NCI-H226 (cell line): ENCODE measurements at regions not wholly inside any gene's neighbourhood (a gene's known extent, or its start where the extent isn't known, plus 50 kb on each side); places are given as distances from the start of the nearest gene placed in this dataset.

Experiments used
- DNase-seq: peaks from one replicate; pipeline ENCODE4 v3.0.0-alpha.2; 2015

DNA sequence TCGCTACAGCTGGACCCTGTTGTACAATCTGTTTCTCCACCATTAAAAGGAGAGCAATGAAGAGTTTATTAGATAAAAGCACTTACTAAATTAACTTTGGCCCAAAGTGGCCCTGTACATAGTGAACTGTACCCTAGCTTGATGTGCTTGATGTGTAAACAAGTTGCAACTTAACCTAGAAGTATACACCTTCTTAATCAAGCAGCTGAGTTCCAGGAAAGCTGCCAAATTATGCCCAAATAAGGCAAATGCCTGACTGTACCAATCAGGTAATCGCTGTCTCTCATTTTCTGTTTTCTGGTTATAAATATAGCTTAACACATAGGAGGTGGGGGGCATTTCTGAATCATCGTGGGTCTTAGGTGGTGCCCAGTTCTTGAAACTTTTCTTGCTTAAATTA, 704.8 kb upstream of the CBLB start:
- DNase-seq = no peak

- no peak for DNase-seq
Measured at GRCh38 chr3:106575029-106575428, 706.2 kb upstream of the CBLB start.

GRCh38 chr3:106577241-106577640, 708.4 kb upstream of the CBLB start:
- no peak for DNase-seq

GRCh38 chr3:106578911-106579310, 710.1 kb upstream of the CBLB start:
- DNase-seq = no peak

DNA sequence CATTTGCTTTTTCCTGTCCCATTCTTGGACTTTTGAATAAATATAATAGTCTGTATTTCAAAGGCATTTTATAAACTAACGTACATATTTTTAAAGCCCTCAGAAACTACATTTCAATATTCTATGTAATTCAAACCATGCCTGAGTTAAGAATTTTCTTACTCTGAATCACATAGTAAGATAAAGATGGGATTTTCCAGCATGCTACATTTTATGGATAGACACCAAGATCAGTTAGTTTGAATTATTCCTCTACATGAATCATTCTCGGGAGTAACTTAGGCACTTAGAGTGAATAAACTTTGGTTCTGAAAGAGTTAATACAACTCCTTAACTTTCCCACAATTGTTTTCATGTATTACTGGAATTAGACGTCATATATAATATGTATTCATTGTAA, 713.3 kb upstream of the CBLB start:
- peak; percentile 37 for DNase-seq

DNA sequence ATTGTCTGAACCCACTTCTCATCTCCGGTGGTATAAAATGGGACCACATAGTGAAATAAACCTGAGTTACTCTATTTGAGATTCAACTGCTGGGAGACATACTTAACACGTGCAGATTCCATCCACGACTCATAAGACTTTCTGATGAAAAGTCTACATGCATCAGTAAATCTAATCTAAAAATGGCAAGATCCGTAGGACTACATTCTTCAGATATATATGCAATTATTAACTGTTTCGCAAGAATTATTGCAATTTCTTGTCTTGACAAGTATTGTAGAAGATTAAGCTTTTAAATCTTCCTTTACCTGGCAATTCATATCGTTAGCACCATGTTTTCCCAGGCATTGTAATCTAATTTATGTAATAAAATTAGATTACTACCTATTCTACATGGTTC, 718.7 kb upstream of the CBLB start:
- no peak for DNase-seq

DNA sequence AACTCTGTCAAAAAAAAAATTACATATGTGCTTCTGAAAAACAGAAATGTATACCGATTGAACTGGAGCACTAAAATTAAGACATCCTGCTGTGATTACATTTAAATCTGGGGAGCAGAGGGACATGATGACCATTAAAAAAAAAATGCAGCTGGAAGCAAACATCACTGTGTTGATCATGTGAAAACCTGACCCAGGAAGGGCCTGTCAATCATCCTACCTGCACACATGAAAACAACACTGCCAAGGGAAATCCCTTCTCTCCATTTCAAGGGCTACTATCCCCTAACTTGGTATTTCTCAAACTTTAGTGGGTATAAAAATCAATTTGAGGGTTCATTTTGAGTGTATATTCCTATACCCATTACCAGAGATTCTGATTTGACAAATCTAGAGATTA, 719.9 kb upstream of the CBLB start:
- DNase-seq = no peak

GRCh38 chr3:106589311-106589942, 720.6 kb upstream of the CBLB start:
- DNase-seq = peak; percentile 40

GRCh38 chr3:106590216-106590615, 721.4 kb upstream of the CBLB start:
- no peak for DNase-seq

DNA sequence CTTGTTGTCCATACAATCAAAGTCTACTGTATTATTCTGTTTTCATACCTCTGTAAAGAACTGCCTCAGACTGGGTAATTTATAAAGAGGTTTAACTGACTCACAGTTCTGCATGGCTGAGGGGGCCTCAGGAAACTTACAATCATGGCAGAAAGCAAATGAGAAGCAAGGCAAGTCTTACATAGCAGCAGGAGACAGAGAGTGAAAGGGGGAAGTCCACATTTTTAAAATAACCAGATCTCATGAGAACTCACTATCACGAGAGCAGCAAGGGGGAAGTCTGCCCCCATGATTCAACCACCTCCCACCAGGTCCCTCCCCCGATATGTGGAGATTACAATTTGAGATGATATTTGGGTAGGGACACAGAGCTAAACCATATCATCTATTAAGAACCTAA, 724.6 kb upstream of the CBLB start:
- no peak for DNase-seq

DNA sequence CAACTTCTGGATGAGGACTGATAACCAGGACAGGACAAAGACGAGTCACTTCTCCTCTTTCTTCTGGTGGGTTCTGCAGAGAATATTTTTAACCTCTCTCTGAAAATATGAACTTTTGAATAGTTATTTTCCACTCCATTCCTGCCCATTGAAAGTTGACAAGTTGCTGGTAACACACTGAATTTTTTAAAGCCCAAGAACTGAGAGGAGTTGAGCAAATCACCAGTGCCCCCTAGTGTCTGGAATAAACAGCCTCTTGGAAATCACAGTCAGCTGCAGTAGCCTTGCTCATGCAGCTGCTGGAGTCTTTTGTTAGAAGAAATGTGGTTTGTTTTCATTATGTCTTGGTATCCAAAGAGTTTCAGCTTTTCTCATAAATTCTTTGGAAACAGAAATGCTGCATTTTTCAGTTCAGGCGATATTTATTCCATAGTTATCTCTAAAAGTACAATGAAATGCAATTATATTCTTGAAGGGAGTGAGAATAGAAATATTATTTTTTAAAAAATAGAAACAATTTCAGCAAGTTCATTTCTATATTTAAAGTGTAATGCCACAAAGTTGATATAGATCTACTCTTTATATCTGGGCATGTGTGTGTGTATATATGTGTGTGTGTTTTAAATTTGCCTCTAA, 741.0 kb upstream of the CBLB start:
- DNase-seq = peak; percentile 44

GRCh38 chr3:106610362-106610959, 741.6 kb upstream of the CBLB start:
- no peak for DNase-seq

DNA sequence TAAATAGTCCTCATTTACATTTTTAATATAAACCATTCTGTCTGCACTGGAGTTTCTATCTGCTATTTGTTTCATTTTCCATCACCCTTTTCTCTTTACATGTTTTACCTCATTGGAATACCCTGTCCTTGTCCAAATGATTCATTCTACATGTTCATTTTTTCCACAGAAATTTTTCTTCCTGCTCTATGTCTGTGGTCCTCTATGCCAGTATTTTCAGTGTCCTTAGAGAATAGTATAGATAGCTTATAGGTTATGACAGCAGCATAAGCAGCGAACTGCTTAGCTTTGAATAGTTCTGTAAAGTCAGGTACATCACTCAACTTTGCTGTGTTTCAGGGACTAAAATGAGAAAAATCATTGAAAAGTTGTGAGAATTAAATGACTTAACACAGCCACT, 742.3 kb upstream of the CBLB start:
- DNase-seq = no peak

DNA sequence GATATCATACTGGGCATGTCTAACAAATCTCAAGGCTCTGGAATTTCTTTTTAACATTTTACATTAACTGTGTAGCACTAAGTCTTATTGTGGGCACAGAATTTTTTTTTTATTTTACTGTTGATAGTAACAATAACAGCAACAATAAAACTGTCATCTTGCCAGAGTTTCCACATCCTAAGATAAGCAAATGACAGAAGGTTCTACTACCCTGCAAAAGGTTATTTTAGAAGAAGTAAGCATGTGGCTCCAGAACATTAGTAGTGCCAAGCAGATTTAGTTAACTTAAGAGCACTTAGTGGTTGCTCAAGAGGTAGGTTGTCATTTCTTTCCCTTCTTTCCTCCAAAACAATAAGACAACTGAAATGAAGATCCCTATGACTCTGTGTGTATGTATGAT, 743.0 kb upstream of the CBLB start:
- DNase-seq = peak; percentile 28

DNA sequence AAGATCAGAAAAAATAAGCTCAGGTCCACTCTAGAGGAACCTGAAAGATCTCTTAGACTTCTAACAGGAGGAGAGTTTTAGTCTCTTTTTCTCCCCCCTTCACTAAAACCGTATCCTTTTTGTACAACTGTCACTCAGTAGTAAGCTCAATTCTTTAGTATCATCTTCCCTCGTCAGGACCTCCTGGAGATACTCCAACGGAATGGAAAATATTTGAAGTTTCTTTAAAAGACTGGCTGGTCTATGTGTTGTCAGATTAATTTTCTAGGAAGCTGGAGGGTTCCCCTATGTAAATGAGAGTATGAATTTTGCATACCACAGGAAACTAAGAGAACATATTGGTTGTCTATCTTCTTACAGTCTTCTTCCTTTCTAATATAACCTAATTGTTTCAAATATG, 747.7 kb upstream of the CBLB start:
- no peak for DNase-seq

DNA sequence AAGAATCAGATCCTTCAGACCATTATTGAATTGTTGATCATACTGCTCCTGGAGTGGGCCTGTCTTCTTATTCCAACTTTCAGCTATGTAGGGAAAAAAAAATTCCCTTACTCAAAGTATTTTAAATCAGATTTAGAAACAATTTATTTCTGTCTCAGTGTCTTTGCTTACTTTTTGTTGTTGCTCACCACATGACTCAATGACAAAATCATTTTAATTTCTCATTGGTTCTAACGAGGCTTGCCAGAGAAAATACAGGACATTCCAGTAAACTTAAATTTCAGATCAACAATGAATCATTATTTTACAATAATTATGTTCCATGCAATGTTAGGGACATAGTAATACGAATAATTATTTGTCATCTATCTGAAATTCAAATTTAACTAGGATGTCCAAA, 748.5 kb upstream of the CBLB start:
- DNase-seq = no peak

DNA sequence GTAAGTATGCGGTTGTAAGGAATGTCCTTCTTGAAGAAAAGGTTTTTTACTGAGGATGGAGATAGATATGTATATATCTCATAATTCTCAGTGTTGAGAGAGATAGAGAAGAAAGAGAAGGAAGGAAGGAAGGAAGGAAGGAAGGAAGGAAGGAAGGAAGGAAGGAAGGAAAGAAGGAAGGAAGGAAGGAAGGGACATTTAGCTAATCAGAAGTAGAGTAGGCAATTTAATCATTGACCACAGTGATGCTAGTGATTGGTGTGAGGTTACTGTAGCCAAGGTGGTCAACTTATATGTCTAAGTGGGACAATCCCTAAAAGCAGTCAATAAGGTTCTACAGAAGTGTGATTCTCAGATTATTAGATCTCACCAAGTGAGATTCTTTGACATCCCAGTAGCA, 751.8 kb upstream of the CBLB start:
- no peak for DNase-seq

DNA sequence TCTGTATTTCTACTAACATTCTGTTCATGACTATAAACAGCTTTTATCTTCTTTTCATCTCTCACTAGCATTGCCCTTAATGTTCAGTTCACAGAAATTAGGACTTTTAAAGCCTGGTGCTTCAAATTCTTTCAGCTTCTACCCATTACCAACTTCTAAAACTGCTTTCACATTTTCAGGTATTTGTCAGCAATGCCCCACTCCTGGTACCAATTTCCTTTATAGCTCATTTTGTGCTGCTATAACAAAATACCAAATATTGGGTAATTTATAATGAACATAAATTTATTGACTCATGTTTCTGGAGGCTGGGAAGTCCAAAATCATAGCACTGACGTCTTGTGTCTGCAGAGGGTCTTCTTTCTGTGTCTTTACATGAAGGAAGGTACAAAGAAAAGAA, 753.1 kb upstream of the CCDC54 start:
- DNase-seq = no peak

DNA sequence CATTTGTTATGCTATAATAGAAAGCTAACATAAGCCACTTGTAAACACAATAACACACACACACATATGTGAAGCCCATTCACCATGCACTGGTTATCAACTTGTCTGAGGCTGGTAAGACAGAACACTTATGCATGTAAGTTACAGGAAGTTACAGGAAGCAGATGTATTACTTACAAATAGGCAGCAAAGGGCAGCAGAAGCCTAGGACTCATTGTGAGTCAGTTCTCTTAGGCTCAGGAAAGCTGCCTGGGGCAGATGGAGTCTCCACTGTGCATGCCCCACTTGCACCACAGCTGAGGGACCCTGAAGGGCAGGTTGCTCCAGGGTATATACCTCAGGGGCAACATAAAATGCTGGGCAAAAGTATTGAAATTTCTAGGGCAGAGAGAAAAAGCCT, 748.8 kb upstream of the CCDC54 start:
- peak; percentile 40 for DNase-seq

GRCh38 chr3:106629215-106629832, 747.9 kb upstream of the CCDC54 start:
- DNase-seq = no peak

- DNase-seq = peak; percentile 22
Measured at GRCh38 chr3:106631373-106632108, 745.7 kb upstream of the CCDC54 start.

DNA sequence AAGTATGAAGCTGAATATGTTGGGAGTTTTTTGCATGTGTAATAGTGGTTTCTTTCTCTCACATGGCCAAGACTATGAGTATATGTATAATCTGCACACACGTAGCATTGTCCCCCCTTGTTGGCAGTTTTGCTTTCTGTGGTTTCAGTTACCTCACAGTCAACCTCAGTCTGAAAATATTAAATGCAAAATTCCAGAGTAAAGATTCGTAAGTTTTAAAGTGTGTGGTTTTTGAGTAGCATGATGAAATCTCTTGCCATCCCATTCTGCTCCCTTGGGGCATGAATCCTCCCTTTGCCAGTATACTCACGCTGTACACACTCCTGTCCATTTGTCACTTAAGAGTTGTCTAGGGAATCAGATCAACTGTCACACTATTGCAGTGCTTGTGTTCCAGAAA, 742.0 kb upstream of the CCDC54 start:
- DNase-seq = peak; percentile 75

DNA sequence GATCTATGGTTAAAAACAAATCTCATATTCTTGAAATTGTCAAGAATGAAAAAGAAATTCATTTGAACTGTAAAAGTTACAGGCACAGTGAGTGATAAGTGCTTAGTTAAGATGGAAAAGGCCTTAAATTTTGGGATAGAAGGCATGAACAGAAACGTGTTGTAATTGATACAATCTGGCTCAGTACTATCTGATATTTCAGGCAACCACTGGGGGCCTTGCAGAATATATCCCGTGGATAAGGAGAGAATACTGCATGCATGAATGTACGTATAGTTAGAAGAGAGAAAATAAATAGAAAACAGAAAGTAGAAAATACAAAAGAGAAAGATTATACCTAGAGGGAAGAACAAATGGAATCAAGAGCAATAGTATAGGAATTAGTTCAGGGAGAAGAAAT, 741.4 kb upstream of the CCDC54 start:
- no peak for DNase-seq

- no peak for DNase-seq
Measured at GRCh38 chr3:106640353-106640752, 736.9 kb upstream of the CCDC54 start.
